ENCODE measurements at regions not wholly inside any gene's neighbourhood (a gene's known extent, or its start where the extent isn't known, plus 50 kb on each side); places are given as distances from the start of the nearest gene placed in this dataset.

DNA sequence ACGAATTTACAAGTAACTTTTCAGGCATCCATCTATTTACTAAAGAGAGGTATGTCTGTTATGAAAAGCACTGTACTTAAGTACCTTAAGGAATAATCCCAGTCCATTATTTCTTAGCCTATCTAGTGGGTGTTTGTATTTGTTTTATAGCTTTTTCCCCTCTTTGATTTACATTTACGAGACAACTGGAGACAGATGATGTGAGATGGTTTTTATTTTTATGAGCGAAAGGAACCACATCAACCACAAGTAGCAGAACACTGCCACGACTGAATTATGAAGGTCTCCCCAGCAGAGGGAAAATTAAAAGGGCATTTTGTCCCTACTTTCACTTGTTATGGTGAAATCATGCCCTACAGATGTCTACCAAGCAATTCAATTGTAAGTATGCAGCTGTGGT, 357.8 kb downstream of the NFIB start:
- Histone ChIP-seq H3K23me2 (ENCODE audit: insufficient read length, low read depth, low read length, poor library complexity, severe bottlenecking) (no peaks in the 10 kb centered on the region), H3K27me3 (ENCODE audit: insufficient read depth, low read length) (no peaks in the 10 kb centered on the region), H3K4me1 (ENCODE audit: insufficient read depth, low read length) (no peaks in the 10 kb centered on the region; the same call in 1 of the 2 replicates), H3K18ac (ENCODE audit: insufficient read length, low read depth, low read length) (no peak overlapping the region), H4K5ac (ENCODE audit: insufficient read length, low read depth, low read length) (no peak overlapping the region), H3K23ac (ENCODE audit: insufficient read length, low read depth, low read length) (no peak overlapping the region), H3K4me2 (ENCODE audit: insufficient read depth, insufficient read length, low read length) (no peak overlapping the region), H2AK5ac (ENCODE audit: insufficient read length, low read length) (no peak overlapping the region), H2BK15ac (ENCODE audit: low read depth, low read length) (no peak overlapping the region), H2BK120ac (ENCODE audit: low read depth, low read length, poor library complexity, severe bottlenecking) (no peak overlapping the region), H3K14ac (ENCODE audit: insufficient read depth, low read length) (no peak overlapping the region), H3K9me3 (ENCODE audit: control insufficient read depth, low read depth, low read length) (no peaks in the 10 kb centered on the region), H3K9ac (ENCODE audit: extremely low read depth, insufficient read length, low read length) (no peak overlapping the region), H4K20me1 (ENCODE audit: control insufficient read depth, insufficient read depth, insufficient read length) (no peaks in the 10 kb centered on the region), H3K56ac (ENCODE audit: insufficient read length, low read depth, low read length) (no peak overlapping the region), H4K8ac (replicated peaks; ENCODE audit: insufficient read length, low read depth, low read length) (no peak overlapping the region), H4K91ac (ENCODE audit: insufficient read length, low read depth, low read length) (no peak overlapping the region), H3T11ph (ENCODE audit: low read length) (no peak overlapping the region), H3K4ac (ENCODE audit: low read depth, low read length) (no peak overlapping the region), H2BK12ac (ENCODE audit: insufficient read length, low read depth, low read length) (no peak overlapping the region), H3K79me1 (ENCODE audit: insufficient read depth, low read depth, low read length, poor library complexity, severe bottlenecking) (no peaks in the 10 kb centered on the region), H2BK5ac (ENCODE audit: insufficient read length, low read length) (no peak overlapping the region), H3K27ac (ENCODE audit: insufficient read length, low read depth, low read length) (no peak overlapping the region), H2BK20ac (ENCODE audit: low read depth, low read length, poor library complexity, severe bottlenecking) (no peak overlapping the region), H3K79me2 (ENCODE audit: insufficient read depth, low read length) (no peaks in the 10 kb centered on the region), H2AFZ (ENCODE audit: low read length) (no peak overlapping the region)
- Mint-ChIP-seq H3K9me3 (no peaks in the 10 kb centered on the region), H3K27ac (no peak overlapping the region), H3K4me3 (no peak overlapping the region), H3K36me3 (ENCODE audit: insufficient read depth in 1 of 3, low read depth in 3 of 3) (no peaks in the 10 kb centered on the region), H3K27me3 (ENCODE audit: low read depth) (no peaks in the 10 kb centered on the region), H3K4me1 (peaks cover 23 to 25% of the 10 kb centered on the region in 2 experiments)
- DNase-seq: no peak
- no CpG with 5 or more reads among the region's 4 CpGs for WGBS (ENCODE audit: extremely low coverage, insufficient read length, low lambda C conversion rate)
- no peak for TF ChIP-seq CTCF (conservative IDR thresholded peaks at IDR 0.05)
